ENCODE measurements at regions not wholly inside any gene's neighbourhood (a gene's known extent, or its start where the extent isn't known, plus 50 kb on each side); places are given as distances from the start of the nearest gene placed in this dataset.

GRCh38 chr2:220044383-220044782, 417.0 kb downstream of the SLC4A3 start:
- Histone ChIP-seq H3K4me3 (ENCODE audit: low read depth, low read length) (no peak overlapping the region), H3K27ac (ENCODE audit: low read depth, low read length) (no peak overlapping the region), H3K9me3 (ENCODE audit: control insufficient read depth, insufficient read depth, low read length) (no peaks in the 10 kb centered on the region), H3K9ac (ENCODE audit: low read depth, low read length) (no peak overlapping the region), H3K27me3 (ENCODE audit: control insufficient read depth, insufficient read depth, low read length) (no peaks in the 10 kb centered on the region), H3K36me3 (ENCODE audit: control insufficient read depth, insufficient read depth, low read length) (no peaks in the 10 kb centered on the region), H3K4me1 (ENCODE audit: control insufficient read depth, insufficient read depth, low read length) (peaks cover 36% of the 10 kb centered on the region)

DNA sequence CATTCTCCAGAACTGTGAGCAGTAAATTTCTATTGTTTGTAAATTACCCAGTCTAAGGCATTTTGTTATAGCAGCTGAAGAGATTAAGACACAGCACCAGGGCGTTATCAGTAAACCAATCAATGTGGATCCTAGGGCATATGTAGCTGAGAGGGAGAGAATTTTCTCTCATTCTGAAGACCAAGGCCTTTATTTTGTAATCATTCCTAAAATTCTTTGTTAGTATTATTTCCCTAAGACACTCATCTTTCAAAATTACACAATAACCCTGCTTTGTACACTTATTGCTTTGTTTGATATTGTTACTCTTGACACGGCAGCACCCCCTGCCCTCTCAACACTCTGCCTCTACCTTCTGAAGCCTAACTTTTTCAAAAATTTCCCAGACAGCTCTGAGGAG, 419.1 kb downstream of the SLC4A3 start:
- Histone ChIP-seq H3K4me3 (ENCODE audit: low read depth, low read length) (no peak overlapping the region), H3K27ac (ENCODE audit: low read depth, low read length) (no peak overlapping the region), H3K36me3 (ENCODE audit: control insufficient read depth, insufficient read depth, low read length) (no peaks in the 10 kb centered on the region), H3K9me3 (ENCODE audit: control insufficient read depth, insufficient read depth, low read length) (no peaks in the 10 kb centered on the region), H3K27me3 (ENCODE audit: control insufficient read depth, insufficient read depth, low read length) (no peaks in the 10 kb centered on the region), H3K4me1 (ENCODE audit: control insufficient read depth, insufficient read depth, low read length) (peaks cover 28% of the 10 kb centered on the region), H3K9ac (ENCODE audit: low read depth, low read length) (no peak overlapping the region)

DNA sequence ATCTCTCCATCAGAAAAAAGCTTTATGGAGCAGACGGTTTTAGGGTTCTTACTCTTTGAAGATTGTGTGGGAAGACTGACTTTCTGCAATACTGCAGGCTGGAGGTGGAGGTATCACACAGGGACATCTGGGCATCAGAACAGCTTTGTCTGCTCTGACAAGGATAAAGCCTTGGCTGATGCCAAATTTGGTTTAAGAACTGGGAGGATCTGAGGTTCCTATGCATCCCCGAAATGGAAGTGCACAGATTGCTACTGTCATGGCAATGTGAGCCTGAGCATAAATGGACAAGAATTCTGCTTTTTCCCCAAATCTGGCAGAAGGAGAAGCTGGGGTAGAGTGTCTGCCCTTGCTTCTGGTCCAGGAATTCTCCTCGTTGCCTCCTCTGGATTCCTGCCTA, 424.3 kb downstream of the SLC4A3 start:
- H3K9me3 ChIP-seq (ENCODE audit: control insufficient read depth, insufficient read depth, low read length), result peaks cover 7% of the 10 kb centered on the region; the same call in 1 of the 2 replicates
- no peak overlapping the region for H3K4me3 ChIP-seq (ENCODE audit: low read depth, low read length)
- no peak overlapping the region for H3K9ac ChIP-seq (ENCODE audit: low read depth, low read length)
- no peaks in the 10 kb centered on the region for H3K36me3 ChIP-seq (ENCODE audit: control insufficient read depth, insufficient read depth, low read length)
- H3K27ac ChIP-seq (ENCODE audit: low read depth, low read length), result no peak overlapping the region
- H3K27me3 ChIP-seq (ENCODE audit: control insufficient read depth, insufficient read depth, low read length), result no peaks in the 10 kb centered on the region
- no peaks in the 10 kb centered on the region for H3K4me1 ChIP-seq (ENCODE audit: control insufficient read depth, insufficient read depth, low read length)

GRCh38 chr2:220053919-220054318, 426.5 kb downstream of the SLC4A3 start:
- Histone ChIP-seq H3K4me1 (ENCODE audit: control insufficient read depth, insufficient read depth, low read length) (no peaks in the 10 kb centered on the region), H3K27ac (ENCODE audit: low read depth, low read length) (no peak overlapping the region), H3K9ac (ENCODE audit: low read depth, low read length) (no peak overlapping the region), H3K9me3 (ENCODE audit: control insufficient read depth, insufficient read depth, low read length) (peaks cover 7% of the 10 kb centered on the region; the same call in 1 of the 2 replicates), H3K27me3 (ENCODE audit: control insufficient read depth, insufficient read depth, low read length) (no peaks in the 10 kb centered on the region), H3K4me3 (ENCODE audit: low read depth, low read length) (no peak overlapping the region), H3K36me3 (ENCODE audit: control insufficient read depth, insufficient read depth, low read length) (no peaks in the 10 kb centered on the region)

DNA sequence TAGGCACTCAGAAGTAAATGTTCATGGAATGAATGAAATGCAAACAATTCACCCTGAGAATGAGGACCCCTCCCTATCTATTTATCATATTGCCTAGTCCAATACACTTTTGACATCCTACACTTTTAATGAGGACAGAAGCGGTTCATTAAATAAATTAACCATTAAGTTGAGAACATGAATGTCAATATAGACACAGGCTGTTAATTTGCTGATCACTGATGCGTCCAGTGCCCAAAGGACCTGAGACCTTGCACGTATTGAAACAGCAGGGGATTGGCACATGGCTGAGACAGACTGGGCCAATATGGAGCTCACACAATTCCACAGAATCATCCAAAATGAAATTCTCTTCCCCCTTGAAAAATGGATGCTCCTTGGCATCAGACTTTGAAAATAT, 430.0 kb downstream of the SLC4A3 start:
- no peak overlapping the region for H3K27ac ChIP-seq (ENCODE audit: low read depth, low read length)
- no peaks in the 10 kb centered on the region for H3K4me1 ChIP-seq (ENCODE audit: control insufficient read depth, insufficient read depth, low read length)
- H3K27me3 ChIP-seq (ENCODE audit: control insufficient read depth, insufficient read depth, low read length), result no peaks in the 10 kb centered on the region
- no peak overlapping the region for H3K9ac ChIP-seq (ENCODE audit: low read depth, low read length)
- peaks cover 7% of the 10 kb centered on the region; the same call in 1 of the 2 replicates for H3K9me3 ChIP-seq (ENCODE audit: control insufficient read depth, insufficient read depth, low read length)
- no peaks in the 10 kb centered on the region for H3K36me3 ChIP-seq (ENCODE audit: control insufficient read depth, insufficient read depth, low read length)
- H3K4me3 ChIP-seq (ENCODE audit: low read depth, low read length), result no peak overlapping the region

GRCh38 chr2:220057916-220058315, 430.5 kb downstream of the SLC4A3 start:
- Histone ChIP-seq H3K36me3 (ENCODE audit: control insufficient read depth, insufficient read depth, low read length) (no peaks in the 10 kb centered on the region), H3K9me3 (ENCODE audit: control insufficient read depth, insufficient read depth, low read length) (peaks cover 7% of the 10 kb centered on the region; the same call in 1 of the 2 replicates), H3K27me3 (ENCODE audit: control insufficient read depth, insufficient read depth, low read length) (no peaks in the 10 kb centered on the region), H3K9ac (ENCODE audit: low read depth, low read length) (no peak overlapping the region), H3K27ac (ENCODE audit: low read depth, low read length) (no peak overlapping the region), H3K4me3 (ENCODE audit: low read depth, low read length) (no peak overlapping the region), H3K4me1 (ENCODE audit: control insufficient read depth, insufficient read depth, low read length) (no peaks in the 10 kb centered on the region)

- H3K27me3 ChIP-seq (ENCODE audit: control insufficient read depth, insufficient read depth, low read length), result no peaks in the 10 kb centered on the region
- H3K36me3 ChIP-seq (ENCODE audit: control insufficient read depth, insufficient read depth, low read length), result no peaks in the 10 kb centered on the region
- H3K9ac ChIP-seq (ENCODE audit: low read depth, low read length), result no peak overlapping the region
- H3K4me3 ChIP-seq (ENCODE audit: low read depth, low read length), result no peak overlapping the region
- H3K27ac ChIP-seq (ENCODE audit: low read depth, low read length), result no peak overlapping the region
- H3K4me1 ChIP-seq (ENCODE audit: control insufficient read depth, insufficient read depth, low read length), result no peaks in the 10 kb centered on the region
- H3K9me3 ChIP-seq (ENCODE audit: control insufficient read depth, insufficient read depth, low read length), result no peaks in the 10 kb centered on the region
These were observed 436.9 kb downstream of the SLC4A3 start for GRCh38 chr2:220064111-220065030.

- Histone ChIP-seq H3K27me3 (ENCODE audit: control insufficient read depth, insufficient read depth, low read length) (no peaks in the 10 kb centered on the region), H3K27ac (ENCODE audit: low read depth, low read length) (no peak overlapping the region), H3K4me3 (ENCODE audit: low read depth, low read length) (no peak overlapping the region), H3K36me3 (ENCODE audit: control insufficient read depth, insufficient read depth, low read length) (no peaks in the 10 kb centered on the region), H3K9ac (ENCODE audit: low read depth, low read length) (no peak overlapping the region), H3K9me3 (ENCODE audit: control insufficient read depth, insufficient read depth, low read length) (no peaks in the 10 kb centered on the region), H3K4me1 (ENCODE audit: control insufficient read depth, insufficient read depth, low read length) (no peaks in the 10 kb centered on the region)
These were observed 438.2 kb downstream of the SLC4A3 start for GRCh38 chr2:220065581-220065980.

DNA sequence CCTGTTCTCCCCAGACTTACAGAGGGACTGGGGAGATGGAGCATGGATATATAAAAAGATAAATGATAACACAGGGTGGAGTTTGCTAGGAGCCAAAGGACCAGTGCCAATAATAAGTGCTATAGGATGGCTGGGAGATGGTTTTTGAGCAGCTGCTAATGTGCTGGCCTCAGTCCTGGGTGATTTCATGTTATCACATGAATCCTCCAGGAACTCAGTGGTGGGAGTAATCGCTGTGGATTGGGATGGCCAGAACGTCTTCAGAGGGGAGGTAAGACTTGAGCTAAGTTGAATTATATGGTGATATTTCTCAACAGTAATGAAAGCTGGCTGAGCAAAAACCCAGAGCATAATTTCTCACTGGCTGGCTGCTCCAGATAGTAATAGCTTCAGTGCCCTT, 441.4 kb downstream of the SLC4A3 start:
- H3K9me3 ChIP-seq (ENCODE audit: control insufficient read depth, insufficient read depth, low read length), result no peaks in the 10 kb centered on the region
- H3K4me1 ChIP-seq (ENCODE audit: control insufficient read depth, insufficient read depth, low read length), result no peaks in the 10 kb centered on the region
- no peaks in the 10 kb centered on the region for H3K36me3 ChIP-seq (ENCODE audit: control insufficient read depth, insufficient read depth, low read length)
- H3K9ac ChIP-seq (ENCODE audit: low read depth, low read length), result no peak overlapping the region
- H3K27ac ChIP-seq (ENCODE audit: low read depth, low read length), result no peak overlapping the region
- H3K4me3 ChIP-seq (ENCODE audit: low read depth, low read length), result no peak overlapping the region
- H3K27me3 ChIP-seq (ENCODE audit: control insufficient read depth, insufficient read depth, low read length), result no peaks in the 10 kb centered on the region

DNA sequence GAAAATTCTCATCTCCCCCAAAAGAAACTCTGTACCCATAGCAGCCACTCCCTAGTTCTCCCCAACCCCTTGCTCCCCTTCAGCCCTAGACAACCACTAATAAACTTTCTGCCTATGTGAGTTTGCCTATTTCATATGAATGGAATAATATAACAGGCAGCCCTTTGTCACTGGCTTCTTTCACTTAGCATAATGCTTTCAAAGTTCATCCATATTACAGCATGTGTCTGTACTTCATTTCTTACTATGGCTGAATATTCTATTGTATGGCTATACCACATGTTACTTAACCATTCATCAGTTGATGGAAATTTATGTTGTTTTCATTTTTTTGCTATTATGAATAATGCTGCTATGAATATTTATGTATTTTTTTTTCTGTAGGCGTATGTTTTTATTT, 442.9 kb downstream of the SLC4A3 start:
- Histone ChIP-seq H3K9ac (ENCODE audit: low read depth, low read length) (no peak overlapping the region), H3K27me3 (ENCODE audit: control insufficient read depth, insufficient read depth, low read length) (no peaks in the 10 kb centered on the region), H3K36me3 (ENCODE audit: control insufficient read depth, insufficient read depth, low read length) (no peaks in the 10 kb centered on the region), H3K4me3 (ENCODE audit: low read depth, low read length) (no peak overlapping the region), H3K27ac (ENCODE audit: low read depth, low read length) (no peak overlapping the region), H3K9me3 (ENCODE audit: control insufficient read depth, insufficient read depth, low read length) (no peaks in the 10 kb centered on the region), H3K4me1 (ENCODE audit: control insufficient read depth, insufficient read depth, low read length) (no peaks in the 10 kb centered on the region)

DNA sequence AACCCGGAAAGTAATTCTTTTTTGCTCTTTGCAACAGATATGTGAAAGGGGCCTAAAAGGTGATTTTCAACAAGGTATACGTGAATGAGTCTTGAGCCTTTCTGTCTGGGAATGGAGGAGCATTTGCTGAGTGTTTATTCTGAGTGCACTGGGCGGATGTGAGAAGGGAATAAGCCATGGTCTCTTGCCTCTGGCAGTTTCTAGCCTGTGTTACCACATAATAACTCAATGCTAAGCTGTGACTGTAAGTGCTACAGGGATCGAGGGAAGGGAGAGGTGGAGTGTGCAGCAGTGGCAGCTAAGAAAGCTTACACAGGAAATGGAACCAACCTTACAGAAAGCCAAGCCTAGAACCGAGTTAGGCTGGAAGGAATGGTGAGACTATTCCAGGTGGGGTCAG, 444.3 kb downstream of the SLC4A3 start:
- Histone ChIP-seq H3K27me3 (ENCODE audit: control insufficient read depth, insufficient read depth, low read length) (no peaks in the 10 kb centered on the region), H3K4me1 (ENCODE audit: control insufficient read depth, insufficient read depth, low read length) (peaks cover under 1% of the 10 kb centered on the region; the same call in 1 of the 2 replicates), H3K9me3 (ENCODE audit: control insufficient read depth, insufficient read depth, low read length) (no peaks in the 10 kb centered on the region), H3K4me3 (ENCODE audit: low read depth, low read length) (no peak overlapping the region), H3K27ac (ENCODE audit: low read depth, low read length) (no peak overlapping the region), H3K9ac (ENCODE audit: low read depth, low read length) (no peak overlapping the region), H3K36me3 (ENCODE audit: control insufficient read depth, insufficient read depth, low read length) (no peaks in the 10 kb centered on the region)

All from HUES48 (cell line).